HS-5 (cell line): ENCODE measurements at regions not wholly inside any gene's neighbourhood (a gene's known extent, or its start where the extent isn't known, plus 50 kb on each side); places are given as distances from the start of the nearest gene placed in this dataset.
"Not testable (repeated sequence)": the region's sequence is repeated elsewhere in the genome, so short reads cannot be mapped to it uniquely, and the experiment has no call there.

Experiments used
- DNase-seq: peaks from one replicate; pipeline ENCODE4 v3.0.0-alpha.2; 2012; ENCODE audit warnings: low read depth

- DNase-seq: no peak
Observed at GRCh38 chr2:34703292-34703691, 1104.2 kb upstream of the FAM98A start.

- DNase-seq: not testable (repeated sequence)
Observed at GRCh38 chr2:34702391-34702790, 1103.3 kb upstream of the FAM98A start.

- DNase-seq: not testable (repeated sequence)
Observed at GRCh38 chr2:34677591-34677990, 1078.5 kb upstream of the FAM98A start.

- DNase-seq: not testable (repeated sequence)
Observed at GRCh38 chr2:34677119-34677531, 1078.0 kb upstream of the FAM98A start.

GRCh38 chr2:34670482-34670881 lies 1071.4 kb upstream of the FAM98A start:
- no peak for DNase-seq

- DNase-seq: no peak
Observed at GRCh38 chr2:34666821-34667220, 1067.7 kb upstream of the FAM98A start.

- no peak for DNase-seq
Observed at GRCh38 chr2:34664266-34664665, 1065.2 kb upstream of the FAM98A start.

GRCh38 chr2:34663314-34663713 lies 1064.2 kb upstream of the FAM98A start:
- DNase-seq: no peak

- DNase-seq: no peak
Observed at GRCh38 chr2:34660741-34661140, 1061.6 kb upstream of the FAM98A start.

GRCh38 chr2:34656632-34657031 lies 1057.5 kb upstream of the FAM98A start:
- no peak for DNase-seq

- no peak for DNase-seq
Observed at GRCh38 chr2:34652636-34653035, 1053.5 kb upstream of the FAM98A start.

GRCh38 chr2:34646901-34647300 lies 1047.8 kb upstream of the FAM98A start:
- DNase-seq: no peak

- DNase-seq: no peak
Observed at GRCh38 chr2:34632327-34632726, 1033.2 kb upstream of the FAM98A start.

GRCh38 chr2:34627003-34627402 lies 1027.9 kb upstream of the FAM98A start:
- no peak for DNase-seq

- no peak for DNase-seq
Observed at GRCh38 chr2:34604164-34604563, 1005.1 kb upstream of the FAM98A start.

GRCh38 chr2:34602262-34602661 lies 1003.2 kb upstream of the FAM98A start:
- DNase-seq: no peak

GRCh38 chr2:34601561-34601960 lies 1002.5 kb upstream of the FAM98A start:
- no peak for DNase-seq

- peak; percentile 53 for DNase-seq
Observed at GRCh38 chr2:34578641-34579040, 979.5 kb upstream of the FAM98A start.

- DNase-seq: no peak
Observed at GRCh38 chr2:34570266-34570872, 971.3 kb upstream of the FAM98A start.

GRCh38 chr2:34567128-34567527 lies 968.0 kb upstream of the FAM98A start:
- DNase-seq: no peak

- no peak for DNase-seq
Observed at GRCh38 chr2:34552337-34552736, 953.2 kb upstream of the FAM98A start.

- DNase-seq: no peak
Observed at GRCh38 chr2:34549710-34550345, 950.7 kb upstream of the FAM98A start.

- no peak for DNase-seq
Observed at GRCh38 chr2:34547900-34548299, 948.8 kb upstream of the FAM98A start.

GRCh38 chr2:34547340-34547739 lies 948.2 kb upstream of the FAM98A start:
- no peak for DNase-seq
